ENCODE measurements at regions not wholly inside any gene's neighbourhood (a gene's known extent, or its start where the extent isn't known, plus 50 kb on each side); places are given as distances from the start of the nearest gene placed in this dataset.

- TF ChIP-seq ZNF695 (CRISPR knock-in tag; IDR thresholded peaks at IDR 0.05) (no peak), CTCF (IDR thresholded peaks at IDR 0.05 in 2 of 3, conservative IDR thresholded peaks at IDR 0.05 in 1 of 3; ENCODE audit: insufficient read depth in 2 of 3, low read depth in 1 of 3, low read length in 3 of 3) (no peak), NEUROD1 (IDR thresholded peaks at IDR 0.05; ENCODE audit: borderline replicate concordance, low read depth, low read length, partially characterized antibody) (no peak), SMC3 (conservative IDR thresholded peaks at IDR 0.05; ENCODE audit: insufficient read depth, low read depth, low read length) (no peak), RNF2 (IDR thresholded peaks at IDR 0.05) (no peak), ZNF121 (CRISPR knock-in tag; conservative IDR thresholded peaks at IDR 0.05) (no peak), E2F3 (CRISPR knock-in tag; IDR thresholded peaks at IDR 0.05) (no peak), TARDBP (IDR thresholded peaks at IDR 0.05) (no peak), POLR2A (conservative IDR thresholded peaks at IDR 0.05) (no peak), GABPB1 (CRISPR knock-in tag; IDR thresholded peaks at IDR 0.05) (no peak), MYBL2 (IDR thresholded peaks at IDR 0.05; ENCODE audit: low read depth) (no peak), MYBL2 (CRISPR knock-in tag; IDR thresholded peaks at IDR 0.05; ENCODE audit: borderline replicate concordance) (no peak), HNRNPK (IDR thresholded peaks at IDR 0.05; ENCODE audit: low read depth, low read length, poor library complexity, severe bottlenecking) (no peak), HDAC3 (IDR thresholded peaks at IDR 0.05; ENCODE audit: borderline replicate concordance, partially characterized antibody) (no peak)
These were observed 288.5 kb upstream of the TUT7 start for GRCh38 chr9:86642721-86643120.

Data from K562 (cell line).